Fibroblast of the aortic adventitia (primary cell): ENCODE measurements at regions not wholly inside any gene's neighbourhood (a gene's known extent, or its start where the extent isn't known, plus 50 kb on each side); places are given as distances from the start of the nearest gene placed in this dataset.

ENCODE experiments used
- DNase-seq: peaks from one replicate; pipeline ENCODE4 v3.0.0-alpha.2; 2010; ENCODE audit warnings: low read depth
- H3K4me3 ChIP-seq: 2 replicates; pipeline ENCODE4 v1.5.1; 2011; ENCODE audit warnings: low read depth, mild to moderate bottlenecking, control low read depth, low read length, moderate library complexity
- CTCF ChIP-seq: IDR thresholded peaks from 2 replicates; pipeline ENCODE4 v1.5.1; 2011; ENCODE audit warnings: mild to moderate bottlenecking, low read length, control low read depth, inconsistent platforms; ENCODE audit not compliant: insufficient read depth

DNA sequence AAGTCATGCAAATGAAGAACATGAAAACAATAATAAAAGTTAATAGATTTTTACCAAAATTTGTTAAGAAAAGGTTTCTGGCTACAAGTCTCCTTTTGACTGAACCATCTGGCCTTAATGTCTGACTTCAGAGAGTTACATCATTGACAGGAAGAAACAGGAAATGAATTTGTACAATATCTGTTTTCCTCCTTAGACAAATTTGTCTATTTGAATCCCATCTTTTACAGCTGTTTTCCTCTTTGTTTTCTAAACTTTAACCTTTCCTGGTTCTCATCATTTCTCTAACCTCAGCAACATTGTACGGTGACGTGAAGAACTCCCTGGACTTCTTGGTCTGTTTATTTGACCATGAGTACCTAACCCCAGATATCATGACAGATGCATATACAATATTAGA, 567.5 kb upstream of the RIOK2 start:
- TF ChIP-seq CTCF: no peak
- H3K4me3 ChIP-seq: no peak overlapping the region
- no peak for DNase-seq

- TF ChIP-seq CTCF: no peak
- DNase-seq: no peak
- H3K4me3 ChIP-seq: no peak overlapping the region
These were observed 568.5 kb upstream of the RIOK2 start for GRCh38 chr5:97751540-97751939.

DNA sequence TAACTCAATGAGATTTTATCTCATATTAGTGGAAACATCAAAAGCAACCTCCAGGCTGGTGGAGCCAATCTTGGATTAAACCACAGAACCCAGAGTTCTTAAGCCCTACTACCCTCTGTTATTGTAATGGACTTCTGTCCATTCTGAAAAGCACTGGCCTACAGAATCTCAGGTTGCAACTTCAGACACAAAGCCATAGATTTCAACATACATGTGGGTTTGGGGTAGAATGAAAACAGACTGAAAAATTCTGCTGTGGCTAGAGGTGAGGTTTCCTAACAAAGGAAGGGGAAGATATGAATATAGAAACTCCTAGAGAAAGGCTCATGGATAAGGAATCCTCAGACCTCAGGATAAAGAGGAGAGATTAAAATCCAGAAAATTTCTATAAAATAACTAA, 569.8 kb upstream of the RIOK2 start:
- TF ChIP-seq CTCF: no peak
- no peak overlapping the region for H3K4me3 ChIP-seq
- DNase-seq: no peak

DNA sequence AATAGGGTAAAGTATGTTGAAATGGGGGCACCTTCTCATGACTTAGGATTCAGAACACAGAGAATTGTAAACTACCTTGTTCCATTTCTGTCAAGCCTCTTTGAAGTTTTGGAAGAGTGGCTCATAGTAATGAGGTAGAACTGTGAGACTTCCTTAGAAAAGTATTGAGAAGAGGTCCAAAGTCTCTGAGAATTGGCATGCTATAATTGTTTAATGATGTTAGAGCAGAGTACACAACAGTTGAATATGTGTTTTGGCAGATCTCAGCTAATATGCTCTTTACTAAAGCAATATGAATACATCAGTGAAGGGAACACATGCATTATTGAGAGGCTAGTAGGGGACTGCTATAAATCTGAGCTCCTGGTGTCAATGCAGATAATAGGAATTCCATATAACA, 579.4 kb upstream of the RIOK2 start:
- no peak for DNase-seq
- no peak for TF ChIP-seq CTCF
- no peak overlapping the region for H3K4me3 ChIP-seq

DNA sequence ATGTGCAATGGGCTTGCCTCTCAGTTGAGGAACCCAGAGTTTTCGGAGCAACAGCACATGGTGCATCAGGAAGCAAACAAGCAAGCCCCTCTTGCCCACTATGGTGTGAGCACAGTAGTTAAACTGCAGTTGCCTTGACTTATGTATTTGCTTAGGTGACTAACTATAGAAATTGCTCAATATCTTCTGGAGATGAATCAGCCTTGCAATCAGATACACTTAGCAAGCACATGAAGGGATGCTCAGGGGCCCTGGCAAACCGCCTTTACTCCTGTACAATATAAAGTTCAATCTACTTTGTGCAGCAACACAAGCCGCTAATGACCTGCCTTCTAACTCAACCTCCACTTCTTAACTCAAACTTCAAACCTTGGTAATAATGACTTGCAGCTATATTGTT, 581.7 kb upstream of the RIOK2 start:
- H3K4me3 ChIP-seq: no peak overlapping the region
- TF ChIP-seq CTCF: no peak
- DNase-seq: peak; percentile 59

DNA sequence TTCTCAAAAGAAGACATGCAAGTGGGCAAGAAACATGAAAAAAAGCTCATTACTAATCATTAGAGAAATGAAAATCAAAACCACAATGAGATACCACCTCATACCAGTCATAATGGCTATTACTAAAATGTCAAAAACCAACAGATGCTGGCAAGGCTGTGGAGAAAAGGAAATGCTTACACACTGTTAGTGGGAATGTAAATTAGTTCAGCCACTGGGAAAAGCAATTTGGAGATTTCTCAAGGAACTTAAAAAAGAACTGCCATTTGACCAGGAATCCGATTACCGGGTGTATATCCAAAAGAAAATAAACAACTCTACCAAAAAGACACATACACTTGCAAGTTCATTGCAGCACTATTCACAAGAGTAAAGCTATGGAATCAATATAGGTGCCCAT, 595.4 kb upstream of the RIOK2 start:
- no peak for TF ChIP-seq CTCF
- no peak for DNase-seq
- H3K4me3 ChIP-seq: no peak overlapping the region

DNA sequence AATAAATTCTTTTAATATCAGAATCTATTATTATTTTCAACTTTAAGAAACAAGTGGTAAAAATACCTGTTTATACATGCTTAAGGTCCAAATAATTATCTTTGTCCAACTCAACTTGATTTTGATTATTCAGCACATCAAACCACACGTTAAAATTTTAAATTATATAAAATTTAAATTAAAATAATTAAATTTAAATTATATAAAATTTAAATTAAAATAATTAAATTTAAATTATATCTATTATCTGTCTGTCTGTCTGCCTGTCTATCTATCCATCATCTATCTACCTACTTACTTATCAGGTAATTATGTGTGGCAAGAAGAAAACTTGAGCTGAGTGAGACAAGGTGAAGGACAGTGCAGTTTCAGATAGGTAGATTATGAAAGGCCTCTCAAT, 605.3 kb upstream of the RIOK2 start:
- no peak for DNase-seq
- no peak overlapping the region for H3K4me3 ChIP-seq
- no peak for TF ChIP-seq CTCF
